ENCODE measurements at regions not wholly inside any gene's neighbourhood (a gene's known extent, or its start where the extent isn't known, plus 50 kb on each side); places are given as distances from the start of the nearest gene placed in this dataset.

DNA sequence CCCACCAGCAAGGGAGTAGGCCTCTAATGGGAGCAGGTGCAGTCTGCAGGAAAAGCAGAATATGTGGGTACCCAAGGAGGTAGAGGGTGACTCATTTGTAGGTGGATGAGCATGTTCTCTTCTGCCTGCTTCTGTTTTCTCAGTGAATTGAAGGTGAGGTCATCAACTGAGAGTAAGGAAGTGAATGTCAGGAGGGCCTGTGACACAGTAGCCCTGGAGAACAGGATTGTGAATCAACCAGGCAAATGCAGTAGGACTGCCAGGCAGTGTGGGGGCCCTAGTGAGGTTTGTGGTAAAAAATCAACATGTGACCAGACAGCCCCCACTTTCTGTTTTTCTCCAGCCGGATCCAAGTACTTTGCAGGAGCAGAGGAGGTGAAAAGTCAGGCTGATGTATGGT lies 150.5 kb upstream of the SOX9 start (continued):
- TF ChIP-seq, protein P1, sequence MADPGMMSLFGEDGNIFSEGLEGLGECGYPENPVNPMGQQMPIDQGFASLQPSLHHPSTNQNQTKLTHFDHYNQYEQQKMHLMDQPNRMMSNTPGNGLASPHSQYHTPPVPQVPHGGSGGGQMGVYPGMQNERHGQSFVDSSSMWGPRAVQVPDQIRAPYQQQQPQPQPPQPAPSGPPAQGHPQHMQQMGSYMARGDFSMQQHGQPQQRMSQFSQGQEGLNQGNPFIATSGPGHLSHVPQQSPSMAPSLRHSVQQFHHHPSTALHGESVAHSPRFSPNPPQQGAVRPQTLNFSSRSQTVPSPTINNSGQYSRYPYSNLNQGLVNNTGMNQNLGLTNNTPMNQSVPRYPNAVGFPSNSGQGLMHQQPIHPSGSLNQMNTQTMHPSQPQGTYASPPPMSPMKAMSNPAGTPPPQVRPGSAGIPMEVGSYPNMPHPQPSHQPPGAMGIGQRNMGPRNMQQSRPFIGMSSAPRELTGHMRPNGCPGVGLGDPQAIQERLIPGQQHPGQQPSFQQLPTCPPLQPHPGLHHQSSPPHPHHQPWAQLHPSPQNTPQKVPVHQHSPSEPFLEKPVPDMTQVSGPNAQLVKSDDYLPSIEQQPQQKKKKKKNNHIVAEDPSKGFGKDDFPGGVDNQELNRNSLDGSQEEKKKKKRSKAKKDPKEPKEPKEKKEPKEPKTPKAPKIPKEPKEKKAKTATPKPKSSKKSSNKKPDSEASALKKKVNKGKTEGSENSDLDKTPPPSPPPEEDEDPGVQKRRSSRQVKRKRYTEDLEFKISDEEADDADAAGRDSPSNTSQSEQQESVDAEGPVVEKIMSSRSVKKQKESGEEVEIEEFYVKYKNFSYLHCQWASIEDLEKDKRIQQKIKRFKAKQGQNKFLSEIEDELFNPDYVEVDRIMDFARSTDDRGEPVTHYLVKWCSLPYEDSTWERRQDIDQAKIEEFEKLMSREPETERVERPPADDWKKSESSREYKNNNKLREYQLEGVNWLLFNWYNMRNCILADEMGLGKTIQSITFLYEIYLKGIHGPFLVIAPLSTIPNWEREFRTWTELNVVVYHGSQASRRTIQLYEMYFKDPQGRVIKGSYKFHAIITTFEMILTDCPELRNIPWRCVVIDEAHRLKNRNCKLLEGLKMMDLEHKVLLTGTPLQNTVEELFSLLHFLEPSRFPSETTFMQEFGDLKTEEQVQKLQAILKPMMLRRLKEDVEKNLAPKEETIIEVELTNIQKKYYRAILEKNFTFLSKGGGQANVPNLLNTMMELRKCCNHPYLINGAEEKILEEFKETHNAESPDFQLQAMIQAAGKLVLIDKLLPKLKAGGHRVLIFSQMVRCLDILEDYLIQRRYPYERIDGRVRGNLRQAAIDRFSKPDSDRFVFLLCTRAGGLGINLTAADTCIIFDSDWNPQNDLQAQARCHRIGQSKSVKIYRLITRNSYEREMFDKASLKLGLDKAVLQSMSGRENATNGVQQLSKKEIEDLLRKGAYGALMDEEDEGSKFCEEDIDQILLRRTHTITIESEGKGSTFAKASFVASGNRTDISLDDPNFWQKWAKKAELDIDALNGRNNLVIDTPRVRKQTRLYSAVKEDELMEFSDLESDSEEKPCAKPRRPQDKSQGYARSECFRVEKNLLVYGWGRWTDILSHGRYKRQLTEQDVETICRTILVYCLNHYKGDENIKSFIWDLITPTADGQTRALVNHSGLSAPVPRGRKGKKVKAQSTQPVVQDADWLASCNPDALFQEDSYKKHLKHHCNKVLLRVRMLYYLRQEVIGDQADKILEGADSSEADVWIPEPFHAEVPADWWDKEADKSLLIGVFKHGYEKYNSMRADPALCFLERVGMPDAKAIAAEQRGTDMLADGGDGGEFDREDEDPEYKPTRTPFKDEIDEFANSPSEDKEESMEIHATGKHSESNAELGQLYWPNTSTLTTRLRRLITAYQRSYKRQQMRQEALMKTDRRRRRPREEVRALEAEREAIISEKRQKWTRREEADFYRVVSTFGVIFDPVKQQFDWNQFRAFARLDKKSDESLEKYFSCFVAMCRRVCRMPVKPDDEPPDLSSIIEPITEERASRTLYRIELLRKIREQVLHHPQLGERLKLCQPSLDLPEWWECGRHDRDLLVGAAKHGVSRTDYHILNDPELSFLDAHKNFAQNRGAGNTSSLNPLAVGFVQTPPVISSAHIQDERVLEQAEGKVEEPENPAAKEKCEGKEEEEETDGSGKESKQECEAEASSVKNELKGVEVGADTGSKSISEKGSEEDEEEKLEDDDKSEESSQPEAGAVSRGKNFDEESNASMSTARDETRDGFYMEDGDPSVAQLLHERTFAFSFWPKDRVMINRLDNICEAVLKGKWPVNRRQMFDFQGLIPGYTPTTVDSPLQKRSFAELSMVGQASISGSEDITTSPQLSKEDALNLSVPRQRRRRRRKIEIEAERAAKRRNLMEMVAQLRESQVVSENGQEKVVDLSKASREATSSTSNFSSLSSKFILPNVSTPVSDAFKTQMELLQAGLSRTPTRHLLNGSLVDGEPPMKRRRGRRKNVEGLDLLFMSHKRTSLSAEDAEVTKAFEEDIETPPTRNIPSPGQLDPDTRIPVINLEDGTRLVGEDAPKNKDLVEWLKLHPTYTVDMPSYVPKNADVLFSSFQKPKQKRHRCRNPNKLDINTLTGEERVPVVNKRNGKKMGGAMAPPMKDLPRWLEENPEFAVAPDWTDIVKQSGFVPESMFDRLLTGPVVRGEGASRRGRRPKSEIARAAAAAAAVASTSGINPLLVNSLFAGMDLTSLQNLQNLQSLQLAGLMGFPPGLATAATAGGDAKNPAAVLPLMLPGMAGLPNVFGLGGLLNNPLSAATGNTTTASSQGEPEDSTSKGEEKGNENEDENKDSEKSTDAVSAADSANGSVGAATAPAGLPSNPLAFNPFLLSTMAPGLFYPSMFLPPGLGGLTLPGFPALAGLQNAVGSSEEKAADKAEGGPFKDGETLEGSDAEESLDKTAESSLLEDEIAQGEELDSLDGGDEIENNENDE (IDR thresholded peaks at IDR 0.05; ENCODE audit: insufficient replicate concordance, low read length), result no peak
- TF ChIP-seq CREB1 (IDR thresholded peaks at IDR 0.05), result no peak
